K562 (cell line): ENCODE measurements at regions not wholly inside any gene's neighbourhood (a gene's known extent, or its start where the extent isn't known, plus 50 kb on each side); places are given as distances from the start of the nearest gene placed in this dataset.

ENCODE experiments used
- ATAC-seq: fragments of 200-7000 bp; cut with Tn5 transposase; 3 replicates; pipeline ENCODE4 v1.9.1; 2020; ENCODE audit warnings: moderate library complexity
- BruUV-seq: library from RNA; stranded (reverse); fragments of 400-500 nt; replicated peaks from 2 replicates; lab custom pipeline; 2021; lab: Mats Ljungman, UMichigan
- CTCF ChIA-PET: fragments of 300-600 bp; formaldehyde crosslinking; extraction: SDS; loops from one replicate; lab custom pipeline; 2021; ENCODE audit warnings: low intra/inter-chr PET ratio; lab: Yijun Ruan, JAX
- POLR2A ChIA-PET: fragments of 300-600, 350-650 bp; sonication (Branson Sonifier 250); formaldehyde crosslinking; extraction: SDS; loops from one replicate; lab custom pipeline; 2021; ENCODE audit warnings: antibody characterized with exemption, inconsistent platforms; lab: Yijun Ruan, JAX
- DNase-seq, 4 experiments: peaks; one replicate each; pipeline versions ENCODE4 v3.0.0 to v3.0.0-alpha.2; 2011 to 2018; ENCODE audit warnings: low spot score in 3 of 4, mixed read lengths in 3 of 4; ENCODE audit errors: extremely low read depth in 1 of 4
- FAIRE-seq: peaks from 2 replicates; lab custom pipeline; 2011; peaks lifted over from hg19 to GRCh38; lab: Jason Lieb, UNC
- H2AFZ ChIP-seq: 2 replicates; pipeline ENCODE4 v1.6.0; 2011; ENCODE audit warnings: low read depth, low read length, control low read depth, inconsistent platforms
- H3K27ac ChIP-seq: fragments of 200-600 bp; 3 replicates; pipeline ENCODE4 v1.8.0; 2011; ENCODE audit warnings: low read depth, mild to moderate bottlenecking, control low read depth, inconsistent platforms, low read length, moderate library complexity, mixed read lengths; ENCODE audit errors: extremely low read depth
- H3K27me3 ChIP-seq, 2 experiments: fragments of 300-600 bp in 1 of 2; 2 replicates in 1 of 2; 3 replicates in 1 of 2; pipeline versions ENCODE4 v1.6.0 to v1.8.0; 2011; ENCODE audit warnings: inconsistent platforms in 2 of 2, low read length in 2 of 2, mild to moderate bottlenecking in 1 of 2, mixed read lengths in 1 of 2, moderate library complexity in 1 of 2; ENCODE audit not compliant: control insufficient read depth in 2 of 2, insufficient read depth in 2 of 2
- H3K36me3 ChIP-seq: fragments of 300-600 bp; 3 replicates; pipeline ENCODE4 v1.8.0; 2011; ENCODE audit warnings: mild to moderate bottlenecking, low read length, inconsistent platforms; ENCODE audit not compliant: control insufficient read depth, insufficient read depth
- H3K4me1 ChIP-seq, 2 experiments: fragments of 200-600 bp in 1 of 2; replicated peaks in 1 of 2; 2 replicates in 1 of 2; 3 replicates in 1 of 2; pipeline versions ENCODE4 v1.5.1 to v1.8.0; 2011; ENCODE audit warnings: inconsistent platforms in 2 of 2, low read length in 2 of 2, mild to moderate bottlenecking in 1 of 2, mixed read lengths in 1 of 2, moderate library complexity in 1 of 2; ENCODE audit not compliant: control insufficient read depth in 2 of 2, insufficient read depth in 2 of 2
- H3K4me2 ChIP-seq: 2 replicates; pipeline ENCODE4 v1.6.1; 2011; ENCODE audit warnings: low read length, control low read depth, inconsistent platforms, mixed read lengths; ENCODE audit not compliant: insufficient read depth
- H3K4me3 ChIP-seq: fragments of 200-600 bp; sonication (generic), shearing (Covaris generic); 2 replicates; pipeline ENCODE4 v1.5.1; 2016; ENCODE audit warnings: control low read depth, inconsistent platforms
- H3K79me2 ChIP-seq: fragments of 200-600 bp; 3 replicates; pipeline ENCODE4 v1.8.0; 2011; ENCODE audit warnings: low read length, inconsistent platforms; ENCODE audit not compliant: control insufficient read depth, insufficient read depth
- H3K9ac ChIP-seq, 2 experiments: 2 replicates each; pipeline versions ENCODE4 v1.6.0 to v1.6.1; 2011; ENCODE audit warnings: low read depth in 2 of 2, low read length in 2 of 2, control low read depth in 1 of 2, inconsistent platforms in 1 of 2, mild to moderate bottlenecking in 1 of 2, mixed read lengths in 1 of 2; ENCODE audit not compliant: insufficient read depth in 1 of 2
- H3K9me1 ChIP-seq: one replicate; pipeline ENCODE4 v1.6.0; 2011; ENCODE audit warnings: inconsistent platforms, mild to moderate bottlenecking, low read length, moderate library complexity; ENCODE audit not compliant: control insufficient read depth, insufficient read depth
- H3K9me3 ChIP-seq: replicated peaks from 2 replicates; pipeline ENCODE4 v1.5.1; 2011; ENCODE audit warnings: low read depth, low read length, inconsistent platforms; ENCODE audit not compliant: control insufficient read depth, insufficient read depth
- H4K20me1 ChIP-seq: replicated peaks from 2 replicates; pipeline ENCODE4 v1.6.1; 2011; ENCODE audit warnings: low read length, inconsistent platforms, mixed read lengths; ENCODE audit not compliant: control insufficient read depth, insufficient read depth
- ELF4 ChIP-seq: fragments of 450-650 bp; formaldehyde crosslinking; IDR thresholded peaks from 2 replicates; pipeline ENCODE4 v1.4.0; 2022; ENCODE audit warnings: missing genetic modification characterization
- MIER1 ChIP-seq: fragments of 450-650 bp; IDR thresholded peaks from 2 replicates; pipeline ENCODE4 v1.6.1; 2016; ENCODE audit warnings: antibody characterized with exemption, mild to moderate bottlenecking, low read depth
- NFIC ChIP-seq: fragments of 450-650 bp; IDR thresholded peaks from 2 replicates; pipeline ENCODE4 v1.6.1; 2017; ENCODE audit warnings: mild to moderate bottlenecking, inconsistent platforms
- NFRKB ChIP-seq: fragments of 450-650 bp; IDR thresholded peaks from 2 replicates; pipeline ENCODE4 v1.6.1; 2016; ENCODE audit warnings: low read depth
- SMARCB1 ChIP-seq: IDR thresholded peaks from 2 replicates; pipeline ENCODE4 v1.6.1; 2011; ENCODE audit warnings: improper control_type of control experiment, low read depth; ENCODE audit not compliant: insufficient read length
- TAF15 ChIP-seq: fragments of 200-400 bp; formaldehyde crosslinking; IDR thresholded peaks from 2 replicates; pipeline ENCODE4 v1.6.1; 2017; ENCODE audit warnings: mild to moderate bottlenecking, low read depth, low read length, moderate library complexity
- TRIM28 ChIP-seq: fragments of 450-650 bp; IDR thresholded peaks from 2 replicates; pipeline ENCODE4 v1.6.1; 2017
- ZNF134 ChIP-seq: fragments of 250-450 bp; sonication (Bioruptor Pico); conservative IDR thresholded peaks from 2 replicates; pipeline ENCODE4 v1.4.0; 2020
- WGBS: fragments of 100-300 bp; shearing (Covaris generic); methylation state at CpG from one replicate; pipeline ENCODE4 v1.1.6; 2016; ENCODE audit warnings: low coverage, mixed read lengths; ENCODE audit not compliant: insufficient coverage; ENCODE audit errors: missing lambda C conversion rate; 5-methylcytosine and 5-hydroxymethylcytosine counted together
- in situ Hi-C: fragments of 300-500 bp; cut with MboI; formaldehyde crosslinking; loops from 4 replicates; pipeline ENCODE4 v1.15.0; 2018; ENCODE audit warnings: inconsistent platforms, mixed read lengths
- intact Hi-C: fragments of 100-400 bp; cut with micrococcal nuclease; formaldehyde crosslinking; loops from 2 replicates; pipeline ENCODE4 v1.14.2; 2022
- TF ChIP-seq, protein P1 (sequence below), 2 experiments: fragments of 450-650 bp; IDR thresholded peaks; 2 replicates each; pipeline ENCODE4 v1.6.1; 2018; ENCODE audit warnings: mild to moderate bottlenecking in 2 of 2, low read depth in 1 of 2; ENCODE audit not compliant: partially characterized antibody in 2 of 2

GRCh38 chr1:229153955-229154548 is 116.9 kb upstream of the RAB4A start:
- BruUV-seq, result no TSS peak
- H3K9ac ChIP-seq, result no peak overlapping the region
- H3K4me2 ChIP-seq, result no peak overlapping the region
- DNase-seq (no peak), ATAC-seq (no peak), FAIRE-seq (no peak)
- no peaks in the 10 kb centered on the region for H3K9me3 ChIP-seq
- TF ChIP-seq NFIC (no peak), ELF4 (CRISPR knock-in tag) (no peak), TAF15 (no peak), TRIM28 (no peak), MIER1 (no peak), ZNF134 (no peak), NFRKB (no peak), SMARCB1 (no peak)
- TF ChIP-seq, protein P1, sequence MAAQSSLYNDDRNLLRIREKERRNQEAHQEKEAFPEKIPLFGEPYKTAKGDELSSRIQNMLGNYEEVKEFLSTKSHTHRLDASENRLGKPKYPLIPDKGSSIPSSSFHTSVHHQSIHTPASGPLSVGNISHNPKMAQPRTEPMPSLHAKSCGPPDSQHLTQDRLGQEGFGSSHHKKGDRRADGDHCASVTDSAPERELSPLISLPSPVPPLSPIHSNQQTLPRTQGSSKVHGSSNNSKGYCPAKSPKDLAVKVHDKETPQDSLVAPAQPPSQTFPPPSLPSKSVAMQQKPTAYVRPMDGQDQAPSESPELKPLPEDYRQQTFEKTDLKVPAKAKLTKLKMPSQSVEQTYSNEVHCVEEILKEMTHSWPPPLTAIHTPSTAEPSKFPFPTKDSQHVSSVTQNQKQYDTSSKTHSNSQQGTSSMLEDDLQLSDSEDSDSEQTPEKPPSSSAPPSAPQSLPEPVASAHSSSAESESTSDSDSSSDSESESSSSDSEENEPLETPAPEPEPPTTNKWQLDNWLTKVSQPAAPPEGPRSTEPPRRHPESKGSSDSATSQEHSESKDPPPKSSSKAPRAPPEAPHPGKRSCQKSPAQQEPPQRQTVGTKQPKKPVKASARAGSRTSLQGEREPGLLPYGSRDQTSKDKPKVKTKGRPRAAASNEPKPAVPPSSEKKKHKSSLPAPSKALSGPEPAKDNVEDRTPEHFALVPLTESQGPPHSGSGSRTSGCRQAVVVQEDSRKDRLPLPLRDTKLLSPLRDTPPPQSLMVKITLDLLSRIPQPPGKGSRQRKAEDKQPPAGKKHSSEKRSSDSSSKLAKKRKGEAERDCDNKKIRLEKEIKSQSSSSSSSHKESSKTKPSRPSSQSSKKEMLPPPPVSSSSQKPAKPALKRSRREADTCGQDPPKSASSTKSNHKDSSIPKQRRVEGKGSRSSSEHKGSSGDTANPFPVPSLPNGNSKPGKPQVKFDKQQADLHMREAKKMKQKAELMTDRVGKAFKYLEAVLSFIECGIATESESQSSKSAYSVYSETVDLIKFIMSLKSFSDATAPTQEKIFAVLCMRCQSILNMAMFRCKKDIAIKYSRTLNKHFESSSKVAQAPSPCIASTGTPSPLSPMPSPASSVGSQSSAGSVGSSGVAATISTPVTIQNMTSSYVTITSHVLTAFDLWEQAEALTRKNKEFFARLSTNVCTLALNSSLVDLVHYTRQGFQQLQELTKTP (IDR thresholded peaks at IDR 0.05; ENCODE audit: low read depth in 1 of 2, partially characterized antibody in 2 of 2), result no peak
- H3K27me3 ChIP-seq, result peaks cover 11 to 30% of the 10 kb centered on the region in 2 experiments; a peak in 4 of 5 replicates
- CTCF ChIA-PET, result no interaction called here
- H2AFZ ChIP-seq, result no peak overlapping the region
- peaks cover 2% of the 10 kb centered on the region; the same call in 1 of the 2 replicates for H4K20me1 ChIP-seq
- no peaks in the 10 kb centered on the region for H3K79me2 ChIP-seq
- POLR2A ChIA-PET, result no interaction called here
- in situ Hi-C loops (no loop called here), intact Hi-C loops (no loop called here)
- 0% methylated on average over 2 of the region's 2 CpGs for WGBS
- H3K36me3 ChIP-seq, result no peaks in the 10 kb centered on the region
- no peak overlapping the region for H3K27ac ChIP-seq
- H3K4me3 ChIP-seq, result no peak overlapping the region
- H3K4me1 ChIP-seq, result no peaks in the 10 kb centered on the region
- no peaks in the 10 kb centered on the region for H3K9me1 ChIP-seq
